ENCODE measurements at regions not wholly inside any gene's neighbourhood (a gene's known extent, or its start where the extent isn't known, plus 50 kb on each side); places are given as distances from the start of the nearest gene placed in this dataset.
"Not testable (repeated sequence)": the region's sequence is repeated elsewhere in the genome, so short reads cannot be mapped to it uniquely, and the experiment has no call there.

GRCh38 chr3:110629917-110630316 lies 441.7 kb upstream of the NECTIN3 start:
- DNase-seq = no peak

GRCh38 chr3:110644203-110644602 lies 427.4 kb upstream of the NECTIN3 start:
- DNase-seq = no peak

- DNase-seq = no peak
These were observed 425.6 kb upstream of the NECTIN3 start for GRCh38 chr3:110646055-110646454.

GRCh38 chr3:110646496-110646895 lies 425.1 kb upstream of the NECTIN3 start:
- no peak for DNase-seq

- no peak for DNase-seq
These were observed 424.0 kb upstream of the NECTIN3 start for GRCh38 chr3:110647586-110647985.

- DNase-seq = no peak
These were observed 420.9 kb upstream of the NECTIN3 start for GRCh38 chr3:110650741-110651140.

GRCh38 chr3:110654843-110655502 lies 416.6 kb upstream of the NECTIN3 start:
- no peak for DNase-seq

GRCh38 chr3:110656394-110657025 lies 415.1 kb upstream of the NECTIN3 start:
- no peak for DNase-seq

- DNase-seq = no peak
These were observed 407.5 kb upstream of the NECTIN3 start for GRCh38 chr3:110664148-110664547.

- DNase-seq = no peak
These were observed 405.1 kb upstream of the NECTIN3 start for GRCh38 chr3:110666495-110666894.

- no peak for DNase-seq
These were observed 404.4 kb upstream of the NECTIN3 start for GRCh38 chr3:110667216-110667615.

GRCh38 chr3:110670407-110670806 lies 401.2 kb upstream of the NECTIN3 start:
- DNase-seq = no peak

- DNase-seq = no peak
These were observed 394.1 kb upstream of the NECTIN3 start for GRCh38 chr3:110677506-110677905.

- no peak for DNase-seq
These were observed 392.3 kb upstream of the NECTIN3 start for GRCh38 chr3:110679285-110679684.

- DNase-seq = no peak
These were observed 391.2 kb upstream of the NECTIN3 start for GRCh38 chr3:110680450-110680849.

GRCh38 chr3:110684466-110684865 lies 387.1 kb upstream of the NECTIN3 start:
- DNase-seq = no peak

- DNase-seq = no peak
These were observed 386.0 kb upstream of the NECTIN3 start for GRCh38 chr3:110685630-110686029.

GRCh38 chr3:110686701-110687100 lies 384.9 kb upstream of the NECTIN3 start:
- DNase-seq = no peak

GRCh38 chr3:110687138-110687537 lies 384.5 kb upstream of the NECTIN3 start:
- no peak for DNase-seq

GRCh38 chr3:110697961-110698360 lies 373.7 kb upstream of the NECTIN3 start:
- DNase-seq = no peak

GRCh38 chr3:110704332-110704731 lies 367.3 kb upstream of the NECTIN3 start:
- not testable (repeated sequence) for DNase-seq

GRCh38 chr3:110708156-110708555 lies 363.5 kb upstream of the NECTIN3 start:
- DNase-seq = no peak

- DNase-seq = no peak
These were observed 361.5 kb upstream of the NECTIN3 start for GRCh38 chr3:110710156-110710555.

- DNase-seq = no peak
These were observed 361.0 kb upstream of the NECTIN3 start for GRCh38 chr3:110710603-110711002.
